H7 (cell line): ENCODE measurements at regions not wholly inside any gene's neighbourhood (a gene's known extent, or its start where the extent isn't known, plus 50 kb on each side); places are given as distances from the start of the nearest gene placed in this dataset.

Experiments used
- DNase-seq: peaks from one replicate; pipeline ENCODE4 v3.0.0; 2012
- H3K27me3 ChIP-seq: 2 replicates; pipeline ENCODE4 v1.6.0; 2011; ENCODE audit warnings: mild to moderate bottlenecking, low read length; ENCODE audit not compliant: control insufficient read depth, insufficient read depth
- H3K36me3 ChIP-seq: replicated peaks from 2 replicates; pipeline ENCODE4 v1.5.1; 2011; ENCODE audit warnings: low read length; ENCODE audit not compliant: control insufficient read depth, insufficient read depth
- H3K4me3 ChIP-seq: 2 replicates; pipeline ENCODE4 v1.5.1; 2011; ENCODE audit warnings: low read depth, mild to moderate bottlenecking, control low read depth, low read length, moderate library complexity; ENCODE audit not compliant: insufficient read depth

DNA sequence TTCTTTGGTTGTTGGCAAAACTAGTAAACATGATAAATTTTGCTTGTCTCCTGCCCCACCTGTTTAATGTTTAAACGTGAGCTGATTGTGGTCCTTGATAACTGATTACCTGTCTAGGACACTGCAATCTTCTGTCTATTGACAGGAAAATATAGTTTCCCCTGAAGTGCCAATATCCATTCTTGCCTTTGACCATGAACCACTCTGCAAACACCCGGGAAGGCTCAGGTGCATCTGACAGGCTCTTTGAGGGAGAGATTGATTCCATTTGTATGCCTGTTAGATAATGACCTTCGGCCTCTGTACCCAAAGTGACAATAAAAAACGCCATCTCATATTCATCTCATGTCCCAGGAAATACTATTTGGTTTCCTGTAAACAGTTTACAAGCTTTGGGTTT is 453.0 kb downstream of the CENPC start:
- no peak for DNase-seq
- Histone ChIP-seq H3K4me3 (no peak overlapping the region), H3K36me3 (no peaks in the 10 kb centered on the region), H3K27me3 (no peaks in the 10 kb centered on the region)

- Histone ChIP-seq H3K27me3 (no peaks in the 10 kb centered on the region), H3K4me3 (no peak overlapping the region), H3K36me3 (no peaks in the 10 kb centered on the region)
- no peak for DNase-seq
Observed at GRCh38 chr4:67091673-67092072, 453.6 kb downstream of the CENPC start.

DNA sequence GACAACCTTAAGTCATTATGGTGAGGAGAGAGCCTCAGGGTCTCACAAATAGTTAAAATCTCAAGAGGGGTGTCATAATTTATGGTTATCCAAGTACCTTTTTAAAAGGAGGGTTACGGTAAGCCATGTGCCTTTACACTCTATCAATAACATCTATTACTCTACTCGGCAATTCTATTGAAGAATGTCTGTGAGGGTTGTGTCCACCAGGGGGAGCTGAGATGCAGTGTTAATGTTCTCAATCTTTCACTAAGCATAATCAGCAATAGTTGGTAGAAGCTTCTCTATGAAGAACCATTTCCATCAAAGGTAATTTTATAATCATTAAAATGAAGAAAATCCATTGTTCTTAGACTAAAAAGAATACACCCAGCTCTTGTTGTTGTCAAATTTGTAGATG is 457.4 kb downstream of the CENPC start:
- Histone ChIP-seq H3K4me3 (no peak overlapping the region), H3K36me3 (no peaks in the 10 kb centered on the region), H3K27me3 (no peaks in the 10 kb centered on the region)
- DNase-seq = peak; percentile 8

DNA sequence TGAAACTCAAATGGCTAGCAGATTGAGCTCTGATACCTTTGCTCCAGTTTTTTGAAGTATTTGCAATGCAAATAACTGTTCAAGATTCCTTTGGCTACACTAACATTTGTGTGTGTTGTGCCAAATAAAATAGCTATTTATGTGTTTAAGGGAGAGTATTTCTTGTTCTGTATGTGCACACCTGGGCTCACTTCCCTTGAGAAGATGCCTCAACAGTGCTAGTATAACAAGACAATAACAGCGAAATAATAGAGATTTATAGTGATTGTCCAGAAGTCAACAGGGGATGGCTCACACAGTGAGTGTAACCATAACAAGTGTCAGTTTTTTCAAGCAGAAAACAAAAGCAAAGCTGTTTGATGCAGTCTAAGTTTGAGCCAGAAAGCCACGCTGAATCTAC is 460.5 kb downstream of the CENPC start:
- Histone ChIP-seq H3K36me3 (no peaks in the 10 kb centered on the region), H3K4me3 (no peak overlapping the region), H3K27me3 (no peaks in the 10 kb centered on the region)
- DNase-seq = no peak

DNA sequence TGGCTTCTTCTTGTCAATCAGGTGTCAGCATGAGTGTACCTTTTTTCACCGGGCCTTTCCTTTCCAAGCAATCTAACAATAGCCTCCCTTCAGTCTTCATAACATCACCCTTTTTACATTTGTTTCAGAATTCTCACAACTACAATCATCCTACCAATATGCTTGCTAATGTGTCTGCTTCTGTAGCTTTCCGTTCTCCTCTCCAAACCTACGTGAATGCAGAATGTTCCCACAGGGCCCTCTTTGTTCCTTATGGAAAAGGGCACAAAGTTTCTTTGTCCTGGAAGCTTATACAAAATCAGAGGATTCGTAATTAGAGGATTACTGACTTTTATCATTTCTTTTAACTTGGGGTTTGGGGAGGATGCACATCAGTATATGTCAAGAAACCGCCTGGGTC is 461.8 kb downstream of the CENPC start:
- Histone ChIP-seq H3K4me3 (no peak overlapping the region), H3K27me3 (no peaks in the 10 kb centered on the region), H3K36me3 (no peaks in the 10 kb centered on the region)
- no peak for DNase-seq

DNA sequence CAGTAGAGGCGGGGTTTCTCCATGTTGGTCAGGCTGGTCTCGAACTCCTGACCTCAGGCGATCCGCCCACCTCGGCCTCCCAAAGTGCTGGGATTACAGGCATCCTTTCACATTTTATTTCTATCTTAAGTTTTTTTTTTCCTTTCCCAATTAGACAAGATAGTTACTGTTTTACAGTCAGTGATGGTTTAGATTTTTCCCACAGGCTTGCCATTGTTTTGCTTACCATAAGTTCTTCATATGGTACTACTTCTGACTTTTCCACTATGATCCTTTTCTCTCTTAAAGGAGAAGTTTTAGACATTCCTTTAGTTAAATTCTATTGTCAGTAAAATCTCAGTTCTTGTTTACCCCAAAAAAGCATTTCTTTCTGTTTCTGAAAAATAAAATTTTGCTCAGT is 462.6 kb downstream of the CENPC start:
- no peak for DNase-seq
- no peak overlapping the region for H3K4me3 ChIP-seq
- H3K36me3 ChIP-seq = no peaks in the 10 kb centered on the region
- H3K27me3 ChIP-seq = no peaks in the 10 kb centered on the region

DNA sequence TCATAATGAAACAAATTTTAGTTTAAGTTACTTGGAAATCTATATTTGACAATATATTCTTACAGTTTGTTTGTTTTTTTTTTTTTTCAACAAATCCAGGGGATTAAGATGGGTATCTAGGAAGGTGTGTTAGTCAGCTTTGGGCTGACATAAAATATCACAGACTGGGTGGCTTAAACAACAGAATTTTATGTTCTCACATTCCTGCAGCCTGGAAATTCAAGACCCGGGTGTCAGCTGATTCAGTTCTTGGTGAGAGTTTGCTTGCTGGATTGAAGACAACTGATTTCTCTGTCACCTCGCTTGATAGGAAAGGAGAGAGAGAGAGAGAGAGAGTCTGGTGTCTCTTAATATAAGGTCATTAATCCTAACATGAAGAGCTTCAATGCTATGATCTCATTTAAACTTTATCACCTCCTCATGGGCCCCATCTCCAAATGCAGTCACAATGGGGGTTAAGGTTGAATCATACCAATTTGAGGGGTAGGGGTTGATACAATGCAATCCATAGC is 465.2 kb downstream of the CENPC start:
- Histone ChIP-seq H3K36me3 (no peaks in the 10 kb centered on the region), H3K4me3 (no peak overlapping the region), H3K27me3 (no peaks in the 10 kb centered on the region)
- DNase-seq = no peak

DNA sequence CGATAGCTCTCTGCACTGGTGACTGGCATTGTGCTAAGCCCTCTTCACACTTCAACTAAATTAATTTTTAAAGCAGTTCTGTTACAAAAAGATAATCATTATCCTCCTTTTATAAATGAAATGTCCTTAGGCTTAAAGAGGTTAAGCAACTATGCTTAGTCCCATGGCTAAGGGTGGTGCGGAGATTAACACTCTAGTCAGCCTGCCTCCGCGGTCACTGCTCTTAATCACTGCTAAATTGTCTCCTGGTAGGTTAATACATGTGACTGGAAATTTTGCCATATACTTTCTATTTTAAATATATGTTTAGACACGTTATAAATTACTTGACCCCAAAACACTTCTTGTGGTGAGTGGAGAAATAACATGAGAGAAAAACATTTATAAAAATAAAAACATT is 473.7 kb downstream of the CENPC start:
- DNase-seq = no peak
- H3K4me3 ChIP-seq = no peak overlapping the region

GRCh38 chr4:67055319-67055718 is 490.0 kb downstream of the CENPC start:
- no peak for DNase-seq
- no peak overlapping the region for H3K4me3 ChIP-seq
- no peaks in the 10 kb centered on the region for H3K27me3 ChIP-seq
- H3K36me3 ChIP-seq = no peaks in the 10 kb centered on the region

More for the DNA sequence above, 473.7 kb downstream of the CENPC start:
- no peaks in the 10 kb centered on the region for H3K36me3 ChIP-seq
- H3K27me3 ChIP-seq = no peaks in the 10 kb centered on the region

- DNase-seq = no peak
Observed at GRCh38 chr4:67054896-67055295, 490.4 kb downstream of the CENPC start.

DNA sequence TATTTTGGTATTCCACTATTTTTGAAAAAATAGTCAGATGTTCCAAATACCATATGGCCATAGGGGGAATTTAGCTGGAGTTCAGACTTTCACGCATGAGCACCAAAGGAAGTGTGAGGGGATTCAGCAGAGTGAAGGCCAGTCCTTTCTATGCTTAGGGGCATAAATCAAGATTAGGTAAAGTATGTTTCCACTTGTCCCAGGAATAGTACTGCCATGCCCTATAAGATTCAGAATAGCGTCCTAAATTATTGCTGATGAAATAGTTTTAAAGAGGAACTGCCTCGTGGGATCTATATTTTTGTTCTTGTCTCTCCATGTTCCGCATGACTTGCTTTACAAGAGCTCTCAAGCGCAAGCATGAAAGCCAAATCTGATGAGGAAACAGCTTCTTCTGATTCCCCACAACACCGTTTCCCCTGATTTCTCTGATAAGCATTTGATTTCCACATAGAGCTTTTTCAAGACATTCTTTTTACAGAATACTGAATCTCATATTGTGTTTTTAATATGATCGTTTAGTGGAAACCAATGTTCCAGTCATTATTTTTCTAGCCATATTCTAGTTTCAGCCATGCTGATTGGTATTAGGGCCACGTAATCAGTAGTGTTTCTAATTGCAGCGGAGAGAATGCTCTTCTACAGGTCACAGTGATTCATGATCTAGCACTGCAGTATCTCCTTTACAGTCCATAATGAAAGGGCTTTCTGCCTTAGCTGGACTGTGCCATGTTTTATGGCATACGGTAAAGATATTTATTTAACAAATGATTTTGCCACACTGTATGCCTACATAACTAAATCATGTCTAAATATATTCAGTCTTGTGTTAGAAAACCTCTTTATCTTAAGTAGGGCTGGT is 492.3 kb downstream of the CENPC start:
- Histone ChIP-seq H3K36me3 (no peaks in the 10 kb centered on the region), H3K4me3 (no peak overlapping the region), H3K27me3 (no peaks in the 10 kb centered on the region)
- no peak for DNase-seq

More at GRCh38 chr4:67054896-67055295, 490.4 kb downstream of the CENPC start:
- Histone ChIP-seq H3K4me3 (no peak overlapping the region), H3K36me3 (no peaks in the 10 kb centered on the region), H3K27me3 (no peaks in the 10 kb centered on the region)

- Histone ChIP-seq H3K4me3 (no peak overlapping the region), H3K27me3 (no peaks in the 10 kb centered on the region), H3K36me3 (no peaks in the 10 kb centered on the region)
- DNase-seq = peak; percentile 6
Observed at GRCh38 chr4:67051000-67051789, 494.1 kb downstream of the CENPC start.

GRCh38 chr4:67049446-67049845 is 495.9 kb downstream of the CENPC start:
- Histone ChIP-seq H3K4me3 (no peak overlapping the region), H3K36me3 (no peaks in the 10 kb centered on the region), H3K27me3 (no peaks in the 10 kb centered on the region)
- no peak for DNase-seq

- H3K36me3 ChIP-seq = no peaks in the 10 kb centered on the region
- H3K4me3 ChIP-seq = no peak overlapping the region
- DNase-seq = no peak
- H3K27me3 ChIP-seq = no peaks in the 10 kb centered on the region
Observed at GRCh38 chr4:67048530-67048929, 496.8 kb downstream of the CENPC start.

- H3K4me3 ChIP-seq = no peak overlapping the region
- no peak for DNase-seq
- H3K27me3 ChIP-seq = no peaks in the 10 kb centered on the region
- no peaks in the 10 kb centered on the region for H3K36me3 ChIP-seq
Observed at GRCh38 chr4:67040315-67040714, 505.0 kb downstream of the CENPC start.
